DOHH2 (cell line): ENCODE measurements at regions not wholly inside any gene's neighbourhood (a gene's known extent, or its start where the extent isn't known, plus 50 kb on each side); places are given as distances from the start of the nearest gene placed in this dataset.

Experiments used
- H3F3A ChIP-seq: fragments of 200-600 bp; sonication (generic), shearing (Covaris generic); 2 replicates; pipeline ENCODE4 v1.6.0; 2016; ENCODE audit warnings: antibody characterized with exemption, mild to moderate bottlenecking; ENCODE audit not compliant: control insufficient read depth, insufficient read depth
- H3K27ac ChIP-seq: fragments of 200-600 bp; sonication (generic); 2 replicates; pipeline ENCODE4 v1.5.1; 2014; ENCODE audit warnings: low read depth, mild to moderate bottlenecking, low read length, moderate library complexity
- H3K27me3 ChIP-seq: fragments of 200-600 bp; sonication (generic); 2 replicates; pipeline ENCODE4 v1.6.1; 2014; ENCODE audit warnings: mild to moderate bottlenecking, low read length, mixed read lengths; ENCODE audit not compliant: control insufficient read depth
- H3K36me3 ChIP-seq: fragments of 200-600 bp; sonication (generic); 2 replicates; pipeline ENCODE4 v1.6.1; 2014; ENCODE audit warnings: mild to moderate bottlenecking, low read length, moderate library complexity, mixed read lengths; ENCODE audit not compliant: control insufficient read depth
- H3K4me1 ChIP-seq: fragments of 200-600 bp; sonication (generic); 2 replicates; pipeline ENCODE4 v1.6.1; 2014; ENCODE audit warnings: mild to moderate bottlenecking, low read length, mixed read lengths; ENCODE audit not compliant: control insufficient read depth
- H3K4me2 ChIP-seq: fragments of 200-600 bp; sonication (generic); 2 replicates; pipeline ENCODE4 v1.6.0; 2014; ENCODE audit warnings: mild to moderate bottlenecking, low read length, moderate library complexity
- H3K4me3 ChIP-seq: fragments of 200-600 bp; sonication (generic); 2 replicates; pipeline ENCODE4 v1.5.1; 2014; ENCODE audit warnings: mild to moderate bottlenecking, low read length, mixed read lengths
- H3K79me2 ChIP-seq: fragments of 200-600 bp; sonication (generic); 2 replicates; pipeline ENCODE4 v1.6.1; 2014; ENCODE audit warnings: mild to moderate bottlenecking, low read length, mixed read lengths; ENCODE audit not compliant: control insufficient read depth
- H3K9me2 ChIP-seq: fragments of 200-600 bp; sonication (generic); replicated peaks from 2 replicates; pipeline ENCODE4 v1.6.1; 2014; ENCODE audit warnings: mild to moderate bottlenecking, low read length, mixed read lengths; ENCODE audit not compliant: control insufficient read depth
- H3K9me3 ChIP-seq: fragments of 200-600 bp; sonication (generic); 2 replicates; pipeline ENCODE4 v1.6.1; 2014; ENCODE audit warnings: antibody characterized with exemption, low read length, mixed read lengths; ENCODE audit not compliant: control insufficient read depth, insufficient read depth
- H4K20me1 ChIP-seq: fragments of 200-600 bp; sonication (generic); 2 replicates; pipeline ENCODE4 v1.6.0; 2014; ENCODE audit warnings: low read depth, mild to moderate bottlenecking, antibody characterized with exemption, low read length, moderate library complexity; ENCODE audit not compliant: control insufficient read depth, insufficient read depth
- EZH2phosphoT487 ChIP-seq: fragments of 200-600 bp; sonication (generic); IDR thresholded peaks from 2 replicates; pipeline ENCODE4 v1.6.1; 2017; ENCODE audit warnings: borderline replicate concordance, mild to moderate bottlenecking, antibody characterized with exemption, low read length, moderate library complexity, mixed read lengths
- TF ChIP-seq, protein P1 (sequence below): fragments of 200-600 bp; sonication (generic); IDR thresholded peaks from one replicate; pipeline ENCODE4 v1.5.1; 2014; ENCODE audit warnings: antibody characterized with exemption, mild to moderate bottlenecking, low read depth, low read length; ENCODE audit not compliant: poor library complexity, severe bottlenecking

GRCh38 chr12:45675534-45675933 is 54.0 kb upstream of the ARID2 start:
- H3K9me2 ChIP-seq: no peaks in the 10 kb centered on the region
- no peaks in the 10 kb centered on the region for H3K4me1 ChIP-seq
- H3F3A ChIP-seq: no peaks in the 10 kb centered on the region
- no peaks in the 10 kb centered on the region for H3K9me3 ChIP-seq
- no peaks in the 10 kb centered on the region for H3K36me3 ChIP-seq
- H4K20me1 ChIP-seq: no peaks in the 10 kb centered on the region
- H3K4me2 ChIP-seq: no peak overlapping the region
- no peak overlapping the region for H3K4me3 ChIP-seq
- TF ChIP-seq, protein P1, sequence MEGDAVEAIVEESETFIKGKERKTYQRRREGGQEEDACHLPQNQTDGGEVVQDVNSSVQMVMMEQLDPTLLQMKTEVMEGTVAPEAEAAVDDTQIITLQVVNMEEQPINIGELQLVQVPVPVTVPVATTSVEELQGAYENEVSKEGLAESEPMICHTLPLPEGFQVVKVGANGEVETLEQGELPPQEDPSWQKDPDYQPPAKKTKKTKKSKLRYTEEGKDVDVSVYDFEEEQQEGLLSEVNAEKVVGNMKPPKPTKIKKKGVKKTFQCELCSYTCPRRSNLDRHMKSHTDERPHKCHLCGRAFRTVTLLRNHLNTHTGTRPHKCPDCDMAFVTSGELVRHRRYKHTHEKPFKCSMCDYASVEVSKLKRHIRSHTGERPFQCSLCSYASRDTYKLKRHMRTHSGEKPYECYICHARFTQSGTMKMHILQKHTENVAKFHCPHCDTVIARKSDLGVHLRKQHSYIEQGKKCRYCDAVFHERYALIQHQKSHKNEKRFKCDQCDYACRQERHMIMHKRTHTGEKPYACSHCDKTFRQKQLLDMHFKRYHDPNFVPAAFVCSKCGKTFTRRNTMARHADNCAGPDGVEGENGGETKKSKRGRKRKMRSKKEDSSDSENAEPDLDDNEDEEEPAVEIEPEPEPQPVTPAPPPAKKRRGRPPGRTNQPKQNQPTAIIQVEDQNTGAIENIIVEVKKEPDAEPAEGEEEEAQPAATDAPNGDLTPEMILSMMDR: no peak
- TF ChIP-seq EZH2phosphoT487: no peak
- no peak overlapping the region for H3K27ac ChIP-seq
- no peaks in the 10 kb centered on the region for H3K27me3 ChIP-seq
- H3K79me2 ChIP-seq: no peaks in the 10 kb centered on the region
